H1 (cell line): ENCODE measurements at regions not wholly inside any gene's neighbourhood (a gene's known extent, or its start where the extent isn't known, plus 50 kb on each side); places are given as distances from the start of the nearest gene placed in this dataset.

Experiments
- CTCF ChIA-PET: fragments of 300-600 bp; sonication (Branson Sonifier 250); formaldehyde crosslinking; loops from one replicate; lab custom pipeline; 2021; ENCODE audit not compliant: partially characterized antibody; lab: Charles Lee
- POLR2A ChIA-PET: fragments of 300-600 bp; sonication (Branson Sonifier 250); formaldehyde crosslinking; loops from one replicate; lab custom pipeline; 2021; ENCODE audit warnings: inconsistent platforms; ENCODE audit not compliant: partially characterized antibody; lab: Charles Lee
- DNase-seq, 2 experiments: peaks; one replicate each; pipeline versions ENCODE4 v3.0.0 to v3.0.0-alpha.2; 2010 to 2022; ENCODE audit warnings: low spot score in 2 of 2, low read depth in 1 of 2, mixed read lengths in 1 of 2
- FAIRE-seq: peaks from 2 replicates; lab custom pipeline; 2011; peaks lifted over from hg19 to GRCh38; lab: Jason Lieb, UNC
- H2AFZ ChIP-seq: 2 replicates; pipeline ENCODE4 v1.8.1; 2012; ENCODE audit warnings: low read length, inconsistent platforms
- H2AK5ac ChIP-seq: 2 replicates; pipeline ENCODE4 v1.6.1; 2013; ENCODE audit warnings: low read depth, low read length
- H2BK120ac ChIP-seq: replicated peaks from 2 replicates; pipeline ENCODE3; 2013; ENCODE audit warnings: low read depth, low read length, inconsistent platforms
- H2BK12ac ChIP-seq: 2 replicates; pipeline ENCODE4 v1.6.1; 2013; ENCODE audit warnings: low read depth, low read length
- H2BK15ac ChIP-seq: 2 replicates; pipeline ENCODE4 v1.6.1; 2013; ENCODE audit warnings: low read length
- H2BK20ac ChIP-seq: 2 replicates; pipeline ENCODE4 v1.6.1; 2013; ENCODE audit warnings: low read length
- H2BK5ac ChIP-seq: 2 replicates; pipeline ENCODE4 v1.6.1; 2013; ENCODE audit warnings: low read depth, low read length
- H3K14ac ChIP-seq: 2 replicates; pipeline ENCODE4 v1.6.1; 2013; ENCODE audit warnings: inconsistent platforms; ENCODE audit not compliant: insufficient read length
- H3K18ac ChIP-seq: 2 replicates; pipeline ENCODE4 v1.6.1; 2013; ENCODE audit warnings: low read length; ENCODE audit errors: extremely low read depth
- H3K23ac ChIP-seq: 2 replicates; pipeline ENCODE4 v1.6.1; 2013; ENCODE audit warnings: inconsistent platforms; ENCODE audit not compliant: insufficient read length
- H3K23me2 ChIP-seq: 2 replicates; pipeline ENCODE4 v1.6.1; 2013; ENCODE audit warnings: low read depth, low read length
- H3K27ac ChIP-seq: 2 replicates; pipeline ENCODE4 v1.6.1; 2011; ENCODE audit warnings: low read depth, low read length, inconsistent platforms
- H3K27me3 ChIP-seq, 4 experiments: replicated peaks in 1 of 4; 1 replicate in 1 of 4; 2 replicates in 3 of 4; pipeline versions ENCODE4 v1.6.1 to v1.8.1; 2011 to 2013; ENCODE audit warnings: low read length in 3 of 4, mild to moderate bottlenecking in 3 of 4, inconsistent platforms in 2 of 4, mixed read lengths in 2 of 4, moderate library complexity in 1 of 4; ENCODE audit not compliant: control insufficient read depth in 3 of 4, insufficient read depth in 3 of 4; ENCODE audit errors: extremely low read depth in 1 of 4
- H3K36me3 ChIP-seq, 4 experiments: 2 replicates each; pipeline versions ENCODE4 v1.6.1 to v1.8.1; 2011 to 2013; ENCODE audit warnings: mild to moderate bottlenecking in 4 of 4, low read length in 3 of 4, moderate library complexity in 2 of 4, control low read depth in 1 of 4, inconsistent platforms in 1 of 4; ENCODE audit not compliant: insufficient read depth in 4 of 4, control insufficient read depth in 2 of 4
- H3K4ac ChIP-seq: replicated peaks from 2 replicates; pipeline ENCODE3; 2013; ENCODE audit warnings: low read length, low read depth, mixed read lengths, inconsistent platforms; ENCODE audit not compliant: insufficient read length
- H3K4me1 ChIP-seq, 4 experiments: replicated peaks in 1 of 4; 1 replicate in 1 of 4; 2 replicates in 3 of 4; pipeline versions ENCODE4 v1.6.1 to v1.8.1; 2011 to 2013; ENCODE audit warnings: low read length in 3 of 4, inconsistent platforms in 2 of 4, mixed read lengths in 1 of 4; ENCODE audit not compliant: insufficient read depth in 4 of 4, control insufficient read depth in 3 of 4
- H3K4me2 ChIP-seq, 2 experiments: 2 replicates each; pipeline versions ENCODE4 v1.6.1 to v1.8.1; 2011 to 2013; ENCODE audit warnings: low read depth in 2 of 2, low read length in 2 of 2, control low read depth in 1 of 2, inconsistent platforms in 1 of 2, mild to moderate bottlenecking in 1 of 2; ENCODE audit not compliant: insufficient read depth in 1 of 2
- H3K4me3 ChIP-seq, 4 experiments: fragments of 200-600, 300-600 bp in 1 of 4; sonication (generic), shearing (Covaris generic), sonication (Bioruptor Twin) in 1 of 4; 2 replicates each; pipeline versions ENCODE4 v1.5.1 to v1.8.1; 2011 to 2016; ENCODE audit warnings: low read length in 4 of 4, low read depth in 3 of 4, control low read depth in 2 of 4, inconsistent platforms in 2 of 4, mild to moderate bottlenecking in 2 of 4, mixed read lengths in 1 of 4, moderate library complexity in 1 of 4; ENCODE audit not compliant: insufficient read depth in 2 of 4; ENCODE audit errors: extremely low read depth in 1 of 4
- H3K56ac ChIP-seq: replicated peaks from 2 replicates; pipeline ENCODE3; 2013; ENCODE audit warnings: low read depth, mild to moderate bottlenecking, mixed read lengths, low read length, inconsistent platforms; ENCODE audit not compliant: insufficient read length
- H3K79me1 ChIP-seq: 2 replicates; pipeline ENCODE4 v1.6.1; 2013; ENCODE audit warnings: low read depth, low read length, control low read depth
- H3K79me2 ChIP-seq, 2 experiments: 2 replicates each; pipeline versions ENCODE4 v1.6.1 to v1.8.1; 2012 to 2013; ENCODE audit warnings: low read length in 2 of 2, mild to moderate bottlenecking in 2 of 2, inconsistent platforms in 1 of 2; ENCODE audit not compliant: insufficient read depth in 2 of 2, control insufficient read depth in 1 of 2
- H3K9ac ChIP-seq, 4 experiments: replicated peaks in 1 of 4; 1 replicate in 1 of 4; 2 replicates in 3 of 4; pipeline versions ENCODE4 v1.6.1 to v1.8.1; 2011 to 2013; ENCODE audit warnings: low read depth in 3 of 4, low read length in 3 of 4, control low read depth in 2 of 4, mild to moderate bottlenecking in 2 of 4, moderate library complexity in 2 of 4, inconsistent platforms in 1 of 4; ENCODE audit errors: extremely low read depth in 1 of 4
- H3K9me3 ChIP-seq, 2 experiments: 2 replicates each; pipeline versions ENCODE4 v1.6.1 to v1.8.1; 2012 to 2013; ENCODE audit warnings: mild to moderate bottlenecking in 2 of 2, moderate library complexity in 2 of 2, control low read depth in 1 of 2, inconsistent platforms in 1 of 2, low read depth in 1 of 2, low read length in 1 of 2, mixed read lengths in 1 of 2; ENCODE audit not compliant: insufficient read depth in 2 of 2
- H4K20me1 ChIP-seq, 2 experiments: replicated peaks in 1 of 2; 2 replicates each; pipeline versions ENCODE3 to v1.8.1; 2011 to 2013; ENCODE audit warnings: inconsistent platforms in 2 of 2, low read length in 2 of 2, mild to moderate bottlenecking in 1 of 2; ENCODE audit not compliant: insufficient read depth in 2 of 2, control insufficient read depth in 1 of 2
- H4K5ac ChIP-seq: 2 replicates; pipeline ENCODE4 v1.6.1; 2013; ENCODE audit warnings: low read length, low read depth, mixed read lengths, inconsistent platforms; ENCODE audit not compliant: insufficient read length
- H4K8ac ChIP-seq: 2 replicates; pipeline ENCODE4 v1.8.0; 2013; ENCODE audit warnings: mild to moderate bottlenecking, moderate library complexity, low read length, inconsistent platforms; ENCODE audit not compliant: insufficient read depth; ENCODE audit errors: extremely low read depth
- H4K91ac ChIP-seq: replicated peaks from 2 replicates; pipeline ENCODE3; 2013; ENCODE audit warnings: low read length, mixed read lengths, inconsistent platforms; ENCODE audit not compliant: insufficient read length
- ATF2 ChIP-seq: IDR thresholded peaks from 2 replicates; pipeline ENCODE4 v1.6.1; 2012; ENCODE audit warnings: low read length, inconsistent platforms
- BACH1 ChIP-seq: IDR thresholded peaks from 2 replicates; pipeline ENCODE4 v1.6.1; 2012; ENCODE audit warnings: low read length, improper control_type of control experiment
- CREB1 ChIP-seq: IDR thresholded peaks from 2 replicates; pipeline ENCODE4 v1.6.1; 2012; ENCODE audit warnings: inconsistent platforms
- GTF2F1 ChIP-seq: IDR thresholded peaks from 2 replicates; pipeline ENCODE4 v1.6.1; 2012; ENCODE audit warnings: low read depth, low read length, improper control_type of control experiment, borderline replicate concordance
- PHF8 ChIP-seq: fragments of 200-600 bp; sonication (generic); conservative IDR thresholded peaks from 2 replicates; pipeline ENCODE4 v1.7.1; 2012; ENCODE audit warnings: low read depth, mild to moderate bottlenecking, inconsistent platforms, low read length, moderate library complexity
- WGBS, 2 experiments: shearing (Covaris generic) in 1 of 2; methylation state at CpG; one replicate each; pipeline versions ENCODE4 v1.1.6 to v1.1.7; 2013 to 2015; ENCODE audit warnings: low lambda C conversion rate in 2 of 2, mixed read lengths in 2 of 2, inconsistent platforms in 1 of 2, low coverage in 1 of 2, missing lambda C conversion rate in 1 of 2; ENCODE audit not compliant: insufficient replicate concordance in 2 of 2, insufficient coverage in 1 of 2, insufficient read length in 1 of 2; ENCODE audit errors: extremely low coverage in 1 of 2, missing lambda C conversion rate in 1 of 2; 5-methylcytosine and 5-hydroxymethylcytosine counted together

- FAIRE-seq (no peak), DNase-seq (no peak)
- H3K23me2 ChIP-seq = no peaks in the 10 kb centered on the region
Observed at GRCh38 chr12:65754744-65755595, 69.3 kb upstream of the HMGA2 start.

More at GRCh38 chr12:65754744-65755595, 69.3 kb upstream of the HMGA2 start:
- peak overlapping the region; percentile 39; the same call in 1 of the 2 replicates for H3K18ac ChIP-seq
- H2BK20ac ChIP-seq = peak overlapping the region; percentile 21; the same call in 1 of the 2 replicates
- 0 out of 2 replicates have a peak overlapping the region, but pooled peaks have one; percentile 49 for H2AK5ac ChIP-seq
- no peak overlapping the region for H3K14ac ChIP-seq
- no peak overlapping the region for H2AFZ ChIP-seq
- TF ChIP-seq GTF2F1 = no peak
- TF ChIP-seq CREB1 = no peak
- TF ChIP-seq PHF8 = no peak
- TF ChIP-seq ATF2 = no peak
- no peak for TF ChIP-seq BACH1
- peak overlapping the region; percentile 4 for H4K91ac ChIP-seq
- H3K79me2 ChIP-seq = no peaks in the 10 kb centered on the region
- H3K27ac ChIP-seq = no peak overlapping the region
- H3K4ac ChIP-seq = no peak overlapping the region
- H3K79me1 ChIP-seq = no peaks in the 10 kb centered on the region
- CTCF ChIA-PET = interaction anchor here (0.6 to 2.4 kb wide), 5 partner anchors 10 to 376 kb away, joined by 3 to 6 read pairs (median 3); no protein-coding TSS in a partner anchor
- H2BK5ac ChIP-seq = peak overlapping the region; percentile 69; the same call in 1 of the 2 replicates
- no peak overlapping the region for H3K56ac ChIP-seq
- H3K36me3 ChIP-seq = no peaks in the 10 kb centered on the region
- no peaks in the 10 kb centered on the region for H3K27me3 ChIP-seq
- WGBS, 2 experiments = 62% methylated on average over 8 of the region's 8 CpGs; no CpG with 5 or more reads in 1 of the 2 experiments
- H4K5ac ChIP-seq = no peak overlapping the region
- no peak overlapping the region for H3K4me2 ChIP-seq
- H4K20me1 ChIP-seq = no peaks in the 10 kb centered on the region
- H3K4me3 ChIP-seq = no peak overlapping the region
- H2BK120ac ChIP-seq = no peak overlapping the region
- H3K9ac ChIP-seq = no peak overlapping the region
- H2BK12ac ChIP-seq = peak overlapping the region; percentile 82; the same call in 1 of the 2 replicates
- H3K9me3 ChIP-seq = no peaks in the 10 kb centered on the region
- POLR2A ChIA-PET = interaction anchor here (1.1 kb wide), 2 partner anchors 9 to 12 kb away, joined by 4 to 9 read pairs; no protein-coding TSS in a partner anchor
- no peak overlapping the region for H3K23ac ChIP-seq
- no peak overlapping the region for H4K8ac ChIP-seq
- no peak overlapping the region for H2BK15ac ChIP-seq
- H3K4me1 ChIP-seq = peaks cover 0 to 15% (median 9%) of the 10 kb centered on the region in 4 experiments; a peak in 5 of 7 replicates
